ENCODE measurements at regions not wholly inside any gene's neighbourhood (a gene's known extent, or its start where the extent isn't known, plus 50 kb on each side); places are given as distances from the start of the nearest gene placed in this dataset.
A peak's percentile ranks its signal among the peaks of the same experiment; 100 is the strongest.
"Not testable (repeated sequence)": the region's sequence is repeated elsewhere in the genome, so short reads cannot be mapped to it uniquely, and the experiment has no call there.

DNA sequence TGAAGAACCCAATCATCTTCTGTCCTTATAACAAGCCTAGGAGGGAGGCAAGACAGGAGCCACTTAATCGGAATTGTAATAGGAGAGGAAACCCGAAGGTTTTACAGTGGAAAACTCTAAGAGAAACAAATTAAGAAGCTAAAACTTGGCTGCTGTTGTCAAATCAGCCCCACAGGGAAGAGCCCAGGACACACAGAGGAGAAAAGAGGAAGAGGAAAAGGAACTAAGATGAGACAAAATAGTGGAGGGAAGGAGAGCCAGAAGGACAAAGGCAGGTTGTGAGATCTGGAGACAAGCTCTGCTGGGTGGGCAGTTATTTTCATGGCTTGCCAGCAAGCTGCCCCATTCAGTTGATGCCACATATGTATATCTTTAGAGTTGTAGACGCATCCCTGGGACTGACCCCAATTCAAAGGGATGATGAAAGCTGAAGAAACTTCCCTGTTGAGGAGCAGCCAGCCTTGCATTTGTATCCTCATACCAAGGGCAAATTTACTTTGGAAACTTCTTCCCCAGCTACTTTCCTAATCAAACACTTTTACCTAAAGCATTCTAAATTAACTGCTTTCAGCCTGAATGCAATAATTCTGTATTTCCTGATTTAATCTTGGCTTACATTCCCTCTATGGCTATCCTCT, 499.8 kb upstream of the MEIS1 start:
- TF ChIP-seq, protein P1, sequence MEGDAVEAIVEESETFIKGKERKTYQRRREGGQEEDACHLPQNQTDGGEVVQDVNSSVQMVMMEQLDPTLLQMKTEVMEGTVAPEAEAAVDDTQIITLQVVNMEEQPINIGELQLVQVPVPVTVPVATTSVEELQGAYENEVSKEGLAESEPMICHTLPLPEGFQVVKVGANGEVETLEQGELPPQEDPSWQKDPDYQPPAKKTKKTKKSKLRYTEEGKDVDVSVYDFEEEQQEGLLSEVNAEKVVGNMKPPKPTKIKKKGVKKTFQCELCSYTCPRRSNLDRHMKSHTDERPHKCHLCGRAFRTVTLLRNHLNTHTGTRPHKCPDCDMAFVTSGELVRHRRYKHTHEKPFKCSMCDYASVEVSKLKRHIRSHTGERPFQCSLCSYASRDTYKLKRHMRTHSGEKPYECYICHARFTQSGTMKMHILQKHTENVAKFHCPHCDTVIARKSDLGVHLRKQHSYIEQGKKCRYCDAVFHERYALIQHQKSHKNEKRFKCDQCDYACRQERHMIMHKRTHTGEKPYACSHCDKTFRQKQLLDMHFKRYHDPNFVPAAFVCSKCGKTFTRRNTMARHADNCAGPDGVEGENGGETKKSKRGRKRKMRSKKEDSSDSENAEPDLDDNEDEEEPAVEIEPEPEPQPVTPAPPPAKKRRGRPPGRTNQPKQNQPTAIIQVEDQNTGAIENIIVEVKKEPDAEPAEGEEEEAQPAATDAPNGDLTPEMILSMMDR (IDR thresholded peaks at IDR 0.05): no peak
- no peak for TF ChIP-seq POLR2A (IDR thresholded peaks at IDR 0.05)
- no peak overlapping the region for H3K4me3 ChIP-seq
- H3K36me3 ChIP-seq: no peaks in the 10 kb centered on the region
- intact Hi-C loops (cut with DNase I; ENCODE audit: low total_unique reads): no loop called here
- no peaks in the 10 kb centered on the region for H3K27me3 ChIP-seq
- no peaks in the 10 kb centered on the region for H3K9me3 ChIP-seq
- H3K27ac ChIP-seq: no peak overlapping the region
- DNase-seq: no peak
- no peaks in the 10 kb centered on the region for H3K4me1 ChIP-seq

DNA sequence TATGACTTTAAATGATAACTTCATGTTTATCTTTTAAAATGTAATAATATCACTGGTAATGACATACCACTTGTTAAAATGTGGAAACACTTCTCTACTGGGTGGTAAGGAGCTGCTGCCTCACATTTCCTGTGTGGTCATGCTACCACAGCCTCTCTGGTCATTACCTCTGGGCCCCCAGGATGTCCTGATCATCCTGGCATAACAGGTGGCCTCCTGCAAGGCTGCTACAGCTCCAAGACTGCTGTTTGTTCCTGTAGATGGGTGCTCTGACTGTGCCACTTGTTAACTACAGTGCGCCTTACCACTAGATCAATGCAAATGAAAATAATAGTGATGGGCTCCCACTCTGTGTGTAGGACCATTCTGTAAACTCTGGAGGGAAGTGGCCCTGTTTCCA, 500.2 kb upstream of the SPRED2 start:
- no peak for DNase-seq
- no peak overlapping the region for H3K4me3 ChIP-seq
- H3K9me3 ChIP-seq: no peaks in the 10 kb centered on the region
- H3K27me3 ChIP-seq: no peaks in the 10 kb centered on the region
- TF ChIP-seq, protein P1 (IDR thresholded peaks at IDR 0.05): no peak
- no peak for TF ChIP-seq POLR2A (IDR thresholded peaks at IDR 0.05)
- no peak overlapping the region for H3K27ac ChIP-seq
- H3K36me3 ChIP-seq: no peaks in the 10 kb centered on the region
- intact Hi-C loops (cut with DNase I; ENCODE audit: low total_unique reads): no loop called here
- H3K4me1 ChIP-seq: no peaks in the 10 kb centered on the region

DNA sequence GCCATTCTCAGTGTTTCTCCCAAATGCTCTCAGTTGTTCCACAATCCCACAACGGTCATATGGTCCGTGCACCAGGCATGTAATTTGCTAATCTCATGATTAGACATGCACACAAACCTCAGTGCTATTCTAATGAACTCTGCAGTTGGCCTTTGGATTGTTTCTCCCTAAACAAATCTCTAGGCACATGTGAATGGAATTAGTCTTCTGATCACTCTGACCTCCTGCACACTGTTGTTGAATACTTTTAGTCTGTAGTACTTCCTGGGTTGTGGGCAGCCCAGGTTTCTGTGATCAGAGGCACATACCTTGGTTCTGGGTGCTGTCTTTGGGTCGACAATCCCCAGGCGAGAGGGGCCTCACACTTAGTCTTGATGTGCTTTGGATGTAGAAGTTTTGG, 498.7 kb upstream of the SPRED2 start:
- no peaks in the 10 kb centered on the region for H3K9me3 ChIP-seq
- no peak for DNase-seq
- H3K4me3 ChIP-seq: no peak overlapping the region
- intact Hi-C loops (cut with DNase I; ENCODE audit: low total_unique reads): no loop called here
- H3K27me3 ChIP-seq: no peaks in the 10 kb centered on the region
- no peaks in the 10 kb centered on the region for H3K4me1 ChIP-seq
- H3K27ac ChIP-seq: no peak overlapping the region
- TF ChIP-seq POLR2A (IDR thresholded peaks at IDR 0.05): no peak
- TF ChIP-seq, protein P1 (IDR thresholded peaks at IDR 0.05): no peak
- no peaks in the 10 kb centered on the region for H3K36me3 ChIP-seq

DNA sequence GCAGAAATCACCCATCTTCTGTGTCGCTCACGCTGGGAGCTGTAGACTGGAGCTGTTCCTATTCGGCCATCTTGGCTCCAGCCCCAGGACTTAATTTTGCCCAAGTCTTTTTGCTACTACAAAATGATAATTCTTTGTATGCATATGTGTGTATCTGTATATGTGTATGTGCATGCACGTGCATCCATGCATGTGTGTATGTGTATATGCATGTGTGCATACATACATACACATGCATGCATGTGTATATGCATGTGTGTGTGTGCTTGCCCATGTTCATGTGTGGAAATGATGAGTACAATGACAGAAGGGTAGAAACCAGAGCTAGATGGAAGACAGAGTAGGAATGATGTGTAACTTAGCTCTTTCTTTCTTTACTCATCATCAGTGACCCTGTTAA, 497.9 kb upstream of the SPRED2 start:
- DNase-seq: no peak
- TF ChIP-seq, protein P1 (IDR thresholded peaks at IDR 0.05): no peak
- no peak for TF ChIP-seq POLR2A (IDR thresholded peaks at IDR 0.05)
- H3K27ac ChIP-seq: no peak overlapping the region
- H3K4me1 ChIP-seq: no peaks in the 10 kb centered on the region
- no peaks in the 10 kb centered on the region for H3K36me3 ChIP-seq
- no peaks in the 10 kb centered on the region for H3K9me3 ChIP-seq
- intact Hi-C loops (cut with DNase I; ENCODE audit: low total_unique reads): no loop called here
- no peaks in the 10 kb centered on the region for H3K27me3 ChIP-seq
- H3K4me3 ChIP-seq: no peak overlapping the region

DNA sequence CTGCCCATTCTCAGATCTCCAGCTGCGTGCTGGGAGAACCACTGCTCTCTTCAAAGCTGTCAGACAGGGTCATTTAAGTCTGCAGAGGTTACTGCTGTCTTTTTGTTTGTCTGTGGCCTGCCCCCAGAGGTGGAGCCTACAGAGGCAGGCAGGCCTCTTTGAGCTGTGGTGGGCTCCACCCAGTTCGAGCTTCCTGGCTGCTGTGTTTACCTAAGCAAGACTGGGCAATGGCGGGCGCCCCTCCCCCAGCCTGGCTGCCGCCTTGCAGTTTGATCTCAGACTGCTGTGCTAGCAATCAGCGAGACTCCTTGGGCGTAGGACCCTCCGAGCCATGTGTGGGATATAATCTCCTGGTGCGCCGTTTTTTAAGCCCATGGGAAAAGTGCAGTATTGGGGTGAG, 497.3 kb upstream of the SPRED2 start:
- intact Hi-C loops (cut with DNase I; ENCODE audit: low total_unique reads): not testable (repeated sequence)

DNA sequence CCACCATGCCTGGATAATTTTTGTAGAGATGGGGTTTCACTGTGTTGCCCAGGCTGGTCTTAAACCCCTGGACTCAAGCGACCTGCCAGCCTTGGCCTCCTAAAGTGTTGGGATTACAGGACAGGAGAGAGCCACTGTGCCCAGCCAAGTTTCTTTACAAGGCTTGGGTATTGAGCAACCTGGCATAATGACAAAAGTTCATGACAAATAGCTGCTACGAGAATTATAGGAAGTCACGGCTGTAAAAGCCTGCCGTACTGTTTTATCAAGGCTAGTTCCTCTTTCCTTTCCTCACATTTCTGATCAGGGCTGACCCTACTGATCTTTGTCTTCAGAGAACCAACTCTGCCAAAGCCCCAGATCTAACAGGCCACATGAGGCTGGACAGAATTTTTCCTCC, 490.4 kb upstream of the SPRED2 start:
- DNase-seq: peak in 1 of 2 donors; percentile 19
- intact Hi-C loops (cut with DNase I; ENCODE audit: low total_unique reads): no loop called here
- Histone ChIP-seq H3K4me3 (no peak overlapping the region), H3K9me3 (no peaks in the 10 kb centered on the region), H3K27ac (no peak overlapping the region), H3K4me1 (no peaks in the 10 kb centered on the region), H3K36me3 (no peaks in the 10 kb centered on the region), H3K27me3 (no peaks in the 10 kb centered on the region)
- TF ChIP-seq, protein P1 (IDR thresholded peaks at IDR 0.05): no peak
- no peak for TF ChIP-seq POLR2A (IDR thresholded peaks at IDR 0.05)

More for the DNA sequence above, 497.3 kb upstream of the SPRED2 start:
- H3K36me3 ChIP-seq, H3K4me3 ChIP-seq, H3K9me3 ChIP-seq, DNase-seq, H3K27me3 ChIP-seq, H3K27ac ChIP-seq, H3K4me1 ChIP-seq: not testable (repeated sequence)
